ENCODE measurements at regions not wholly inside any gene's neighbourhood (a gene's known extent, or its start where the extent isn't known, plus 50 kb on each side); places are given as distances from the start of the nearest gene placed in this dataset.
A peak's percentile ranks its signal among the peaks of the same experiment; 100 is the strongest.

DNA sequence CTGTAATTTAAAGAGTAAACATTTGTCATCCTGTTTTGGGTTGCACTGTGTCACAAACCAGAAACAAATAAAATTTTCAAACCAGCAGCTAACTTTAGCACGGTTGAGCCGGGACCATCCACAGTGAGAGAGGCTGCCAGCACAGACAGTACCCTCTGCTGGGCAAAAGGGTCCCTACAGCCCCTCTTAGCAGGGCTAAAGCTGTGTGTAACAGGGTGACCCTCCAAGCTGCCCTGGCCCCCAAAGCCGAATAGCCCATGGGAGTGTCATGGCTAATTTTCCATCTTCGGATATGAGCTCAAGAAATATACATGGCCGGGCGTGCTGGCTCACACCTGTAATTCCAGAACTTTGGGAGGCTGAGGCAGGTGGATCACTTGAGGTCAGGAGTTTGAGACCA lies 157.1 kb upstream of the GRIN2B start:
- H3K4me3 ChIP-seq (ENCODE audit: low read depth, low read length): no peak overlapping the region
- DNase-seq (ENCODE audit: low read depth): no peak
- TF ChIP-seq, protein P1, sequence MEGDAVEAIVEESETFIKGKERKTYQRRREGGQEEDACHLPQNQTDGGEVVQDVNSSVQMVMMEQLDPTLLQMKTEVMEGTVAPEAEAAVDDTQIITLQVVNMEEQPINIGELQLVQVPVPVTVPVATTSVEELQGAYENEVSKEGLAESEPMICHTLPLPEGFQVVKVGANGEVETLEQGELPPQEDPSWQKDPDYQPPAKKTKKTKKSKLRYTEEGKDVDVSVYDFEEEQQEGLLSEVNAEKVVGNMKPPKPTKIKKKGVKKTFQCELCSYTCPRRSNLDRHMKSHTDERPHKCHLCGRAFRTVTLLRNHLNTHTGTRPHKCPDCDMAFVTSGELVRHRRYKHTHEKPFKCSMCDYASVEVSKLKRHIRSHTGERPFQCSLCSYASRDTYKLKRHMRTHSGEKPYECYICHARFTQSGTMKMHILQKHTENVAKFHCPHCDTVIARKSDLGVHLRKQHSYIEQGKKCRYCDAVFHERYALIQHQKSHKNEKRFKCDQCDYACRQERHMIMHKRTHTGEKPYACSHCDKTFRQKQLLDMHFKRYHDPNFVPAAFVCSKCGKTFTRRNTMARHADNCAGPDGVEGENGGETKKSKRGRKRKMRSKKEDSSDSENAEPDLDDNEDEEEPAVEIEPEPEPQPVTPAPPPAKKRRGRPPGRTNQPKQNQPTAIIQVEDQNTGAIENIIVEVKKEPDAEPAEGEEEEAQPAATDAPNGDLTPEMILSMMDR (IDR thresholded peaks at IDR 0.05; ENCODE audit: insufficient read depth, low read depth, low read length): peak; percentile 6

DNA sequence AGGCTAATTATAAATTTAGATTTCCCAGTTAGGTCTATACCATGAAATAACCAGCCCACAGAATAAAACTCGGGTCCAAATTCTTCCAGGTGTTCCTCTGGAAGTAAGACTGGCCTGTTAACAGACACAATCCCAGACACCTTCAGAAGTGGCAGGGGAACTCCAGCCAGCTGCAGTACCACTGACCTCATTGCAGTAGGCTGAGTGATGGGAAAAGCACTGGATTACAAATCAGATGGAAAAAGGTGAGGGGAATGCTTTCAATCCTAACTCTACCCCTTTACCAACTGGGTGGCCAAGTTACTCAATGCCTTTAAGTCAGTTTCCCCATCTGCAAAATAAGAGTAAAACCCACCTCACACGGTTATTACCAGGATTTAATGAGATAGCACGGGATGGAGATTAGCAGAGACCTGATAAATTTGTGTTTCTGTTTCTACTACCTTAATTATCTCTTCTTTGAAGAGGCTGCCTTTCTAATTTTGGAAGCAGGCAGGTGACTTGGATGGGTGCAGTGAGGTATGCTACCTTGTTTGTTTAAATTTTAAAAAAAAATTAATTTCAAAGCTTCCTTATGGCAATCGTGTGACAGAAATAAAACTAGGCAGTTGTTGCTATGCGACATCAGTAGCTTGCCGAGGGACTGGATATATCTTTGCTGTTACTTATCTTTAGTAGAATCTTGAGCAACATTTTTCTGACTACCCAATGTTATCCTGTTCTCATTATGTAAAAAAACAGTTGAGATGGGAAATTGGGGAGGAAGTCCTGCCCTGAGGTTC lies 167.3 kb upstream of the GRIN2B start:
- no peak for DNase-seq (ENCODE audit: low read depth)
- no peak overlapping the region for H3K4me3 ChIP-seq (ENCODE audit: low read depth, low read length)
- TF ChIP-seq, protein P1 (IDR thresholded peaks at IDR 0.05; ENCODE audit: insufficient read depth, low read depth, low read length): no peak

DNA sequence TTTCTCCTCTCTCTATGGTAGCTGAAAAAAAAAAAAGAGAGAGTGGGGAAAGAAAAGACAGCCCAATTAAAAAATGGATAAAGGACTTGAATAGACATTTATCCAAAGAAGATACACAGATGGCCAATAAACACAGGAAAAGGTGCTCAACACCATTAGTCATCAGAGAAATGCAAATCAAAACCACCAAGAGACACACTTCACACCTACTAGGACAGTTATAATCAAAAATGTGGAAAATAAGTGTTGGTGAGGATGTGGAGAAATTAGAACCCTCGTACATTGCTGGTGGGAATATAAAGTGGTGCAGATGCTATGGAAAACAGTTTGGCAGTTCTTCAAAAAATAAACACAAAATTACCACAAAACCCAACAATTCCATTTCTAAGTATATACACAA lies 172.4 kb upstream of the GRIN2B start:
- TF ChIP-seq, protein P1 (IDR thresholded peaks at IDR 0.05; ENCODE audit: insufficient read depth, low read depth, low read length): no peak
- no peak for DNase-seq (ENCODE audit: low read depth)
- H3K4me3 ChIP-seq (ENCODE audit: low read depth, low read length): no peak overlapping the region

DNA sequence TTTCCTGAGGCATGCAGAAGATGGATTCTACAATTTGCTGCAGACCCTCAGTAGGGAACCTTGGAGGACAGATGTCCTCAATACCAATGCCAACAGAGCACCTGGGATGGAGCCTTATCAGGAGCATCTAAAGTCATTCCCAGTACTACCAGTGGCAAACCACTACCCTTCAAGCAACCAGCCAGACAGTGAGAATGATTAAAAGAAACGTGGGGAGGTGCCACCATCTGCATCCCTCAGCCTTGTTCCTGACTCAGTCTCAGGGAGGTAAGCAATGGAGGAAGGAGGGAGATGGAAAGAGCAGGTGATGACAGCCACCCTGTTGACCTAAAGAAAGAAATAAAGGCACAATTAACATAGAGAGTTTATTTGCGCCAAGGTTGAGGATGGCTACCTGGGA lies 175.2 kb upstream of the GRIN2B start:
- TF ChIP-seq, protein P1 (IDR thresholded peaks at IDR 0.05; ENCODE audit: insufficient read depth, low read depth, low read length): no peak
- no peak overlapping the region for H3K4me3 ChIP-seq (ENCODE audit: low read depth, low read length)
- no peak for DNase-seq (ENCODE audit: low read depth)

DNA sequence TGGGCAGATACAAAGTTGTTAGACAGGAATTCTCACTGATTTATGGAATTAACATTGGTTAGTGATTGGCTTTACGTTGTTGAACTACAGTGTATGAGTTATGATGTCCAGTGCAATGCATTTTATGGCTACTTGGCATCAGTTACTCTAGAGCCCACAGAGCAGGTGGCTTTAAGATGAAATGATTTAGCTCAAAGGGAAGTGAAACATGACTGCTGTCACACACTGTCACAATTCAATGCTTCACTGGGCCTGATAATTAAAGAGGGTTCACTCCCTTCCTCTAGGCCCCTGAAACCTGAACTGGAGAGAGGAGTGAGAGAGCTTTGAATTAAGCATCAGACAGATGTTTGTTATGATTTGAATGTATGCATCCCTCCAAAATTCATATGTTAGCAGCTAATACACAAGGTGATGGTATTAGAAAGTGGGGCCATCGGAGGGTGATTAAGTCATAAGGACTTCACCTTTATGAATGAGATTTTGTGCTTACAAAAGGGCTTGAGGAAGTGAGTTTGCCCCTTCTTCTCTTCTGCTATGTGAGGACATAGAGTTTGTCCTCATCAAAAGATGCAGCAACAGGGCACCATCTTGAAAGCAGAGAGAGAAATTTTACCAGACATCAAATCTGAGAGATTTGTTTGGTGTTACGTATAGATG lies 175.8 kb upstream of the GRIN2B start:
- no peak for DNase-seq (ENCODE audit: low read depth)
- no peak overlapping the region for H3K4me3 ChIP-seq (ENCODE audit: low read depth, low read length)
- TF ChIP-seq, protein P1 (IDR thresholded peaks at IDR 0.05; ENCODE audit: insufficient read depth, low read depth, low read length): no peak

DNA sequence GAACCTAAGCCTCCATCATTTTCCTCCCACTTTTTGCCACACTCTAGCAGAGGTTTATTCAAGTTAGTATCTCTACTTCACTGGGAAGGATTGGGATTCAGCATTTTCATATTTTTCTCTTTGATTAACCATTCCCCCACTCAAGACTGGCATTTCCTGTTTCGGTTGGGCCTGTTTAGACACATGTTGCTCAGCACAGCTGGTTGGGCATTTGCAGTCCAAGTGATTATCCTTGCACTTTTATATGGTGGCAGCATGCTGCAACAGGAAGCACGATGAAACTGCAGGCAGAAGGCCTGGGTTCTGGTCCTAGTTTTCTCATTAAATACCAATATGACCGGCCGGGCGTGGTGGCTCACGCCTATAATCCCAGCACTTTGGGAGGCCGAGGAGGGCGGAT lies 182.9 kb upstream of the GRIN2B start:
- no peak for DNase-seq (ENCODE audit: low read depth)
- H3K4me3 ChIP-seq (ENCODE audit: low read depth, low read length): no peak overlapping the region
- TF ChIP-seq, protein P1 (IDR thresholded peaks at IDR 0.05; ENCODE audit: insufficient read depth, low read depth, low read length): no peak
